Osteoblast (primary cell): ENCODE measurements at regions not wholly inside any gene's neighbourhood (a gene's known extent, or its start where the extent isn't known, plus 50 kb on each side); places are given as distances from the start of the nearest gene placed in this dataset.

Experiments used
- DNase-seq: peaks from one replicate; pipeline ENCODE4 v3.0.0; 2011; ENCODE audit warnings: low spot score, mixed read lengths; ENCODE audit not compliant: insufficient read length; ENCODE audit errors: missing footprints
- H2AFZ ChIP-seq: 2 replicates; pipeline ENCODE4 v1.6.0; 2011; ENCODE audit warnings: mild to moderate bottlenecking, low read length
- H3K27ac ChIP-seq: 2 replicates; pipeline ENCODE4 v1.5.1; 2011; ENCODE audit warnings: mild to moderate bottlenecking, low read depth, low read length, moderate library complexity
- H3K27me3 ChIP-seq: 2 replicates; pipeline ENCODE4 v1.6.0; 2012; ENCODE audit warnings: mild to moderate bottlenecking, control low read depth, inconsistent platforms, low read length, moderate library complexity; ENCODE audit not compliant: insufficient read depth
- H3K36me3 ChIP-seq: 2 replicates; pipeline ENCODE4 v1.5.1; 2011; ENCODE audit warnings: mild to moderate bottlenecking, low read length, control low read depth, moderate library complexity; ENCODE audit not compliant: insufficient read depth
- H3K4me1 ChIP-seq: 2 replicates; pipeline ENCODE4 v1.5.1; 2011; ENCODE audit warnings: mild to moderate bottlenecking, low read length, control low read depth, moderate library complexity; ENCODE audit not compliant: insufficient read depth
- H3K4me2 ChIP-seq: 2 replicates; pipeline ENCODE4 v1.6.0; 2011; ENCODE audit warnings: mild to moderate bottlenecking, low read length; ENCODE audit not compliant: insufficient read depth
- H3K4me3 ChIP-seq: fragments of 200-600 bp; sonication (generic); 3 replicates; pipeline ENCODE4 v1.5.1; 2012; ENCODE audit warnings: mild to moderate bottlenecking, low read length, inconsistent platforms; ENCODE audit not compliant: insufficient read depth
- H3K79me2 ChIP-seq: 2 replicates; pipeline ENCODE4 v1.6.0; 2012; ENCODE audit warnings: mild to moderate bottlenecking, low read length, control low read depth, inconsistent platforms; ENCODE audit not compliant: insufficient read depth
- H3K9me3 ChIP-seq: 2 replicates; pipeline ENCODE4 v1.5.1; 2011; ENCODE audit warnings: low read depth, low read length, control low read depth
- H4K20me1 ChIP-seq: 2 replicates; pipeline ENCODE4 v1.6.0; 2012; ENCODE audit warnings: mild to moderate bottlenecking, low read length, control low read depth; ENCODE audit not compliant: insufficient read depth
- CTCF ChIP-seq: IDR thresholded peaks from 2 replicates; pipeline ENCODE4 v1.5.1; 2011; ENCODE audit warnings: mild to moderate bottlenecking, low read depth, low read length, moderate library complexity; ENCODE audit errors: extremely low read depth

GRCh38 chr15:69869291-69869690 is 228.4 kb downstream of the TLE3 start:
- no peak overlapping the region for H2AFZ ChIP-seq
- H4K20me1 ChIP-seq = no peaks in the 10 kb centered on the region
- no peak for TF ChIP-seq CTCF
- H3K36me3 ChIP-seq = no peaks in the 10 kb centered on the region
- H3K4me3 ChIP-seq = no peak overlapping the region
- no peak for DNase-seq
- H3K4me1 ChIP-seq = no peaks in the 10 kb centered on the region
- peaks cover 12% of the 10 kb centered on the region for H3K9me3 ChIP-seq
- H3K79me2 ChIP-seq = no peaks in the 10 kb centered on the region
- H3K27ac ChIP-seq = no peak overlapping the region
- H3K4me2 ChIP-seq = no peak overlapping the region
- H3K27me3 ChIP-seq = peaks cover 11% of the 10 kb centered on the region

DNA sequence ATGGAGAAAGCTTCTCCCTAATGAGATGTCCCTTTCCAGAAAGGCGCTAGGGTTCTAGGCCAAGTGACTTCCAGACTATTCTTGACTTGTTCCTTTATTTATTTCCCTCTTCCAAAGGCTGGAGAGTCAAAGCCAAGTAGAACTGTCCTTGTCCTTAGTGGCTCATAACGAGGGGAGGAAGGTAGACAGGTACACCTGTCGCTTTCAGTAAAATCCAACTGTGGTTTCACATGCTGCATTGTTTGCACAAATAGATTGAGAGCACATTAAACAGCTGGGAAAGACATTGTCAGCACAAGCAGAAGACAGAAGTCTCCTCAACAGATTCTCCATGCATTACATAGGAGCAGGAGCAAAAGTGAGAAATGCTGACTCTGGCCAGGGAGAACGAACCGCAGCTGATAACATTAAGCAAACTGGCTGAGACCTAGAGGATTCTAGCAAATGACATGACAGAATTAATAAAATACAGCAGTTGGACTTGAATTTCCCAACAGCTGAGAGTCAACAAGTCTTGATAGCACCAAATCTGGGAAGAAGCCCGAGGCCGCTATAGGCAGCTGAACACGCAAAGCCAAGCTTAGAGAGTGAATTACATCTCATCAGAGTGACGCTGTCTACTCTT is 227.7 kb downstream of the TLE3 start:
- DNase-seq = no peak
- no peaks in the 10 kb centered on the region for H3K36me3 ChIP-seq
- no peak overlapping the region for H3K27ac ChIP-seq
- H3K79me2 ChIP-seq = no peaks in the 10 kb centered on the region
- H3K4me2 ChIP-seq = no peak overlapping the region
- H3K27me3 ChIP-seq = peaks cover 11% of the 10 kb centered on the region
- TF ChIP-seq CTCF = no peak
- no peaks in the 10 kb centered on the region for H3K4me1 ChIP-seq
- H4K20me1 ChIP-seq = no peaks in the 10 kb centered on the region
- H2AFZ ChIP-seq = no peak overlapping the region
- no peak overlapping the region for H3K4me3 ChIP-seq
- peaks cover 12% of the 10 kb centered on the region for H3K9me3 ChIP-seq

GRCh38 chr15:69871511-69872134 is 226.1 kb downstream of the TLE3 start:
- no peaks in the 10 kb centered on the region for H3K4me1 ChIP-seq
- no peaks in the 10 kb centered on the region for H3K79me2 ChIP-seq
- H2AFZ ChIP-seq = no peak overlapping the region
- peaks cover 12% of the 10 kb centered on the region for H3K9me3 ChIP-seq
- no peak overlapping the region for H3K27ac ChIP-seq
- H3K27me3 ChIP-seq = peaks cover 11% of the 10 kb centered on the region
- no peak for TF ChIP-seq CTCF
- DNase-seq = no peak
- H3K4me3 ChIP-seq = no peak overlapping the region
- H3K4me2 ChIP-seq = no peak overlapping the region
- H3K36me3 ChIP-seq = no peaks in the 10 kb centered on the region
- no peaks in the 10 kb centered on the region for H4K20me1 ChIP-seq

DNA sequence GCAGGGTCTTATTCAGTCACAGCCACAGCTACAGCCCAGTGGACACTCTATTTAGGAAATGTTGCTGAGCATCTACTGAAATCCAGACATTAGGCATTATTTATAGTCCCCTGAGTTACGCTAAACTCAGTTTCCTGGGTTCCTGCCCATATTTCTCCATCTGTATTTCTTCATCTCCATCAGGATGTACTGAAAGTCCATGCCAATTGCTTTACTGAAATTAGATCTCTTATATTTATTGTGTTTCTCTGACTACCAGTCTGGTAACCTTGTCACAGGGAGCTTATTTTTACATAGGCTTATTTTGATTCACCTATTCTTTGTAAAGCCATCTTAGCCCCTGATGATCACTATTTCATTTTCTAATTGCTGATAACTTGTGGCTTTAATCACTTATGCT is 223.9 kb downstream of the TLE3 start:
- H3K36me3 ChIP-seq = no peaks in the 10 kb centered on the region
- H4K20me1 ChIP-seq = no peaks in the 10 kb centered on the region
- peaks cover 11% of the 10 kb centered on the region for H3K27me3 ChIP-seq
- no peak overlapping the region for H3K27ac ChIP-seq
- no peak for DNase-seq
- H3K4me3 ChIP-seq = no peak overlapping the region
- H3K4me1 ChIP-seq = no peaks in the 10 kb centered on the region
- no peaks in the 10 kb centered on the region for H3K79me2 ChIP-seq
- H2AFZ ChIP-seq = no peak overlapping the region
- H3K9me3 ChIP-seq = peaks cover 12% of the 10 kb centered on the region
- H3K4me2 ChIP-seq = no peak overlapping the region
- TF ChIP-seq CTCF = no peak
